ENCODE measurements at regions not wholly inside any gene's neighbourhood (a gene's known extent, or its start where the extent isn't known, plus 50 kb on each side); places are given as distances from the start of the nearest gene placed in this dataset.

DNA sequence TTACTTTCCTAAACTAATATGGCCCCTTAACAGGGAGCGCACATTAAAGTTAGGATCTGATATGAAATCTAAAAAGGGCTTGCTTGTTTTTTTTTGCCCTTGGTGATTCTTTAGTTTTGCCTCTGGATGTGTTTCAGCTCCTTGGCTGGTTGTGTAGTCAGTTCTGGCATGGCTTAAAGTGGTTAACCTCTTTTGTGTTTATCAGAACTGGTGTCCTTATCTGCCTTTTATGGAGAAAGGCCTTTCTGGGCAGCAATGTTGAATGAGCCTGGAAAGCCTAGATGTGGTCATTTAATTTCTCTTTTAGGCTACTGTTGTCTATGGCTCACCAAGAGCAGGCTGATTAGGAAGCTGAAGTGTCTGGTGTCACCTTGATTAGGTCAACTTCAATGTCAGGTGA lies 254.5 kb upstream of the ROPN1 start:
- DNase-seq (ENCODE audit: low spot score), result no peak

GRCh38 chr3:124246949-124247348 lies 255.0 kb upstream of the ROPN1 start:
- DNase-seq (ENCODE audit: low spot score), result peak; percentile 28

DNA sequence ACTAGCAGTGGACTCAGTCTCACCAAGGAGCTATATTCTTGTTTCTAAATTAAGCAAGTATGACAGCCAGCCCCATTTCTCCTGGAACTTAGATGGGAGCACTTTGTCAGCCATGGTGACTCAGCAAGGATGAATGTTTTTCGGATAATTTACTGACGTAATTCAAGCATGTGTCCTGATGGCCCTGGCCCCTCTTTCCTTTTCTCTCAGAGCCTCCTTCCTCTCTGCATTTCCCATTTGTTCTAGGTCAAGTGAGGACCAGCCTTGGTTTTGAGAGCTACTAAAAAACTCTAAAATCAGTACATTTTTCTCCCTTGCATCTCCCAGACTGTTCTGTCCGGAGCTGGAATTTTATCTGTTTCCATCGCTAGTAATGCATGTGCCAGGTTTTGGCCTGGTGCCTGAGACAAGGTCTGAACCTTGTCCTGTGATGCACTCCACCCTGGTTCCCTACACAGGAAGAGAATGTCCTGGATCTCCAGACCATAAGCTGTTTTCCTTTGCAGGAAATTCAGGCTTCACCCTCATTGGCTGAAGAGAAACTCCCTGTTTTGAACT lies 256.6 kb upstream of the ROPN1 start:
- DNase-seq (ENCODE audit: low spot score), result no peak

- no peak for DNase-seq (ENCODE audit: low spot score)
Measured at GRCh38 chr3:124249038-124249437, 257.1 kb upstream of the ROPN1 start.

- DNase-seq (ENCODE audit: low spot score), result no peak
Measured at GRCh38 chr3:124250053-124250452, 258.1 kb upstream of the ROPN1 start.

DNA sequence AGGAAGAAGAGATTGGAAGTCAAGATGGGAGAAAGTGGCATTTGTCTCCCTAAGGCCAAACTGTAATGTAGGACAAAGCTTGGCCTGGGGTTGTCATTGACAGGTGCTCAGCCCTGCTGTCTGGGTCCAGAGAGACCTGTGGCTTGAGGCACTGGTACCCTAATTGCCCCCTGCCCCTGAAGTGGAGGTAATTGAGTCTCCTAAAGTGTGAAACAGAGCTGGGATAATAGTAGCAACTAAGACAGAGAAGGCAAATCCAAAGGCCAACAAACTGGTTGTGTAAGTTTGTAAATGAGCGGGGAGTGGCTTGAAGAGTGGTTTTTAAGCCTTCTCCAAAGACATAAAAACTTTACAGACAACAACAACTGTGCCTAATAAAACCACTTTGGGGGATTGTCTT lies 264.2 kb upstream of the ROPN1 start:
- DNase-seq (ENCODE audit: low spot score), result no peak

GRCh38 chr3:124256599-124256998 lies 264.7 kb upstream of the ROPN1 start:
- DNase-seq (ENCODE audit: low spot score), result no peak

GRCh38 chr3:124257336-124257864 lies 265.5 kb upstream of the ROPN1 start:
- no peak for DNase-seq (ENCODE audit: low spot score)

DNA sequence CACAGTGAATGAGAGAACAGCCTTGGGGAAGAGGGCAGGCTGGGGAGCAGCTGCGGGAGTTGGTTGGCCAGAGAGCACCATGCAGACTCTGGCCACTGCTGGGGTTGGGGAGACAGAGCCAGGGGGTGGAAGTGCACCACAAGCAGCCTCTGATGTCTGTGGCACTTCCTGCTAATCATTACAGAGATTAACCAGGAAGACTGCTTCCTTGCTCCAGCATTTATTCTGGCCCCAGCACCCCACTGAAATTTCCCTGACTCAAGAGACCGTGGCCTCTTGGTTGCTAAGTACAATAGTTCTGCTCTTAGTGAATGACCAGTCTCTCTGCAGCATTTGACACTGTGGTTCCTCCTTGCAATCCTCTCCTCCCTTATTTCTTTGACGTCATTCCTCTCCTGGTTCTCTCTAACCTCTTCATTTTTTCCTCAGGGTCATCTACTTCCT lies 266.2 kb upstream of the ROPN1 start:
- no peak for DNase-seq (ENCODE audit: low spot score)

GRCh38 chr3:124260206-124260915 lies 268.4 kb upstream of the ROPN1 start:
- no peak for DNase-seq (ENCODE audit: low spot score)

DNA sequence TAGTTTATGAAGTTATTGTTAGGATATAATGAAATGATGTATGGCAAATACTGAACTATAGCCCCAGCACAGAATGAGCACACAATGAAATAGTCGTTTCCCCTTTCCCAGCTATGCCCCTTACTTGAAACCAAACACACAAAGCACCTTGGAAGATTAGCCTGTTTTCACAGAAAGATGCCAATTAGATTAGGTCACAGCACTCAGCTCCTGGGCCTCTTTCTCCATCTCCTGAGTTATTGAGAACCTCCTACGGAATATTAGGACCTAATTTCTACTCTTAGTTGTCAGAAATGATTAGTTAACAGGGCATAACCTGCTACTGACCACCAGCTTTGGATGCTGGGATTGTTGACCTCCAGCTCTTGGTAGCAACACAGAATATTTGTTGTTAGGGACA lies 269.4 kb upstream of the ROPN1 start:
- DNase-seq (ENCODE audit: low spot score), result no peak

DNA sequence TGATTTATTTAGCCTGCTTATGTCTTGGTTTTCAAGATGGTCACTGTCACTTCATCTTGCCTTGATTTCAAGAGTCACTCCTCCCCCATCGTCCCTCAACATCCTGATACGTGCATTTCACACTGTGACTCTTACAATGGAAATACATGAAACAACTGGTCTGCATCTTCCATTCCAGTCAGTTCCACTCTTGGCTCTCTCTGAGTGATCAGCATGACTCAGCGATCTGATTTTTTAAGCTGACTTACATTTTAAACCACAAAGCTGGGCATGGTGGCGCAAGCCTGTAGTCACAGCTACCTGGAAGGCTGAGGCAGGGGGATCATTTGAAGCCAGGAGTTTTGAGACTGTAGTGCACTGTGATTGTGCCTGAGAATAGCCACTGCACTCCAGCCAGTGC lies 271.2 kb upstream of the ROPN1 start:
- DNase-seq (ENCODE audit: low spot score), result no peak

GRCh38 chr3:124264346-124264745 lies 272.4 kb upstream of the ROPN1 start:
- no peak for DNase-seq (ENCODE audit: low spot score)

GRCh38 chr3:124266487-124266886 lies 274.6 kb upstream of the ROPN1 start:
- DNase-seq (ENCODE audit: low spot score), result no peak

DNA sequence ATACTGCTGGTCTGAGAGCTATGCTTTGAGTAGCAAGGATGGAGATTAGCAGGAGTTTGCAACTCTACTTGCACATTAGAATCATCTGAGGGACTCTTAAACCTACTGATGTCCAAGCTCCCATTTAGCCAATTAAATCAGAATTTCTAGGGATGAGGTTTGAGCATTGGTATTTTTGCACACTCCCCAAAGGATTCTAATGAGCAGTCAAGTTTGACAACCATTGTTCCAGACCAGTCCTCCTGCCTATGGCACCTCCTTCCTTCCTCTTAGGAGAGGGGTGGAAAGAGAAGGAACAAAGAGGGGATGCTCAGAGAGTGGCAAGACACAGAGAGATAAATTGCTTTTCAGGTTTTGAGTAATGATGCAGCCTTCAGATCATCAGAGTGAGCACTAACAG lies 275.5 kb upstream of the ROPN1 start:
- DNase-seq (ENCODE audit: low spot score), result no peak

DNA sequence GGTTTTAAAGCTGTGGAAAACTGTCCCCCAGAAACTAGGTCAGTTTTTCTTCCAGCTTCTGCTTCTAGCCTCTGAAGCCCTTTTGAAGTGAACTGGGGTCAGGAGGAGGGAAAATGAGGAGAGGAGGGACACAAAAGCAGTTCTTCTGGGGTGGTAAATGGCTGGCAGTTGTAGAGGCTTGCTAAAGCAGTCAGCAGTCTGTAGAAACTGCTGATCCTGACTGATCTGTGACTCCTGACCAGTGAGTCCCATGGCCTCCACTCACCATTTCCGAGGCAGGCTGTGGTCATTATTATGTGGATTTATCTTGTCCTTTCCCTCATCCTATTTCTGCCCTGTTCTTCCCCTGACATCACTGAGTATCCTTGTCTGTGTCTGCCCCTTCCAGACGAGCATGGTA lies 276.4 kb upstream of the ROPN1 start:
- no peak for DNase-seq (ENCODE audit: low spot score)

- DNase-seq (ENCODE audit: low spot score), result no peak
Measured at GRCh38 chr3:124269619-124270018, 277.7 kb upstream of the ROPN1 start.

DNA sequence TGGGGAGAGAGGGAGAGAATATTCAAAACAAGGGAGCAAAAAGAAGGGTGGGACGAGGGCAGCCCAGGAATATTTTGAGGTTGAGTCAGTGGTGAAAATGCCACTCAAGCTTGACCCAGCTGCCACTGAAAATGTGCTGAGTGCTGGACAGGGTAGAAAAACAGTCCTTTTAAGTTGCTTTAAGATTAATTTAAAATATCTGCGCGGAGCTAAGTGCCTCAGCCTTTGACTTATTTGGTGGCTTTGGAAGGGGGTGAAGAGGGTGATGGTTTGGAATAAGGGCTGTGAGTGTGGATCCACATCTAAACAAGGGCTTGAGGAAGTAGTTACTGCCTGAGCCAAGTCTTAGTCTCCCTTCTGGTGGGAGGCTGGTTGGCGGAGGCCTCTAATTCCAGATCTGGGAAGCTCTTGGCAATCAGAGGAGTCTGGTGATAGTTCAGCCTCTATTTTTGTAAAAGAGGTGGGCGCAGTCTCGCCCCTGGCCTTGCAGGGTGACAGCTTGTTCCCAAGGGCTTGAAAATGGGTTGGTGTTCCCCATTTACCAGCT lies 280.8 kb upstream of the ROPN1 start:
- no peak for DNase-seq (ENCODE audit: low spot score)

DNA sequence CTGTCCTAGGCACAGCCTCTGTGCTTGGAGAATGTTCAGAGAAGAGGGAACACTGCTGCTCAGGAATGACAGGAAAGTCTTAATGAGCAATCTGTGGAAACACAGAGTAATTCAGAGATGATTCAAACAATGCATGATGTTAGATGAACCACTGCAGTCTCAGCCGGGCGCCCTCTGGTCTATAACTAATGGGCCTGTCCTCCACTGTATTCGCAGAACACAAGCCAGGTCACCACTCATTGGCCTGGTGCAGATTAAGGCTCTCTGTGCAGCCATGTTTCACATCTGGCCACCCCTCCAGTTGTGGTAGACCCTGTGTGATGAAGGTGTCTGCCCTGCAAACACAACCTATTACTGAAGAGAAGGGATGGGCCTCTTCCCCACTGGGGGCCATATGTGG lies 281.7 kb upstream of the ROPN1 start:
- DNase-seq (ENCODE audit: low spot score), result no peak

GRCh38 chr3:124274051-124274450 lies 282.1 kb upstream of the ROPN1 start:
- no peak for DNase-seq (ENCODE audit: low spot score)

GRCh38 chr3:124275412-124275811 lies 283.5 kb upstream of the ROPN1 start:
- DNase-seq (ENCODE audit: low spot score), result no peak

DNA sequence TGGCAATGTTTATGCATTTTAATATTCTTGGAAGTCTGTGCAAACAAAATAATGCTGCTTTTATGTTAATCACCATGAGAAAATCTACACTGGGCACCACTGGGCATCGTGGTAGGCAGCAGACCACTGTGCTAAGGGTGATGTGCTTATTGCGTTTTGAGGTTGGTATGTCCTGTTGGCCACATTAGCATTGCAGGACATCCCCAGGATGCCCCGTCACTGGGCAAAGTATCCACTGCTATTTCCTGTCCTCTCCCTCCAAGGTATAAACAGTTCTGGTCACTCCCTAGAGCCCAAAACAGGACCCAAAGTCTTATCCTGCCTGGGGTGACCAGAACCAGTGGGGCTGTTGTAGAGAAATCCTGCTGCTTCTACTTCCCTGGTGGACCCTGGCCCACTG lies 284.2 kb upstream of the ROPN1 start:
- DNase-seq (ENCODE audit: low spot score), result no peak

DNA sequence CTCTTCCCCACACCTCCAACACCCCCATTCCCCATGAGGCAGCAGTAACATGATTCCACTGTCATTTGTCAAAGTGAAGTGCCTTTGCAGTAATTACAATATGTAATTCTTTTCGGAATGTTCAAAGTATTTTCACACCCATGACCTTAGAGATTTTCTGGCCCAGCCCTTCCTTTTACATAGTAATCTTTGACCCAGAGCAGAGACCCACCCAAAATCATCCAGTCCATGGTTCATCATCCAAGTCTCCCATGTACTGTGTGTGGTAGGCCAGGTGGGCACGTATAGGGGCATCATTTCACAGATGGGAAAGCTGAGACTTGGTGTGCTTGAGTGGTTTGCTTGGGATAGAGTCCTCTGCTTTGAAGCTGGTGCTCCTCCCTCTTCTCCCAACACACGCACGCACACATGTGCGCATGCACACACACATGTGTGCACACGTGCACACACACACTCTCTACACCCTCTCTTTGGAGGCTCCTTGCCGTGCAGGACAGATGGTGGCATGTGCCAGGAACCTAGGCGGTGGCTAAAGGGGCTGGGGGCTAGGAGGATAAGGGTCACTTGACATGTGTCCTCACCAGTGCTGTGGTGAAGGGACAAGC lies 284.7 kb upstream of the ROPN1 start:
- no peak for DNase-seq (ENCODE audit: low spot score)
